Epithelial cell of esophagus (primary cell): ENCODE measurements at regions not wholly inside any gene's neighbourhood (a gene's known extent, or its start where the extent isn't known, plus 50 kb on each side); places are given as distances from the start of the nearest gene placed in this dataset.

Experiments
- DNase-seq: peaks from one replicate; pipeline ENCODE4 v3.0.0; 2010; ENCODE audit warnings: low read depth
- H3K4me3 ChIP-seq: 2 replicates; pipeline ENCODE4 v1.5.1; 2011; ENCODE audit warnings: mild to moderate bottlenecking, low read length, control low read depth
- CTCF ChIP-seq: IDR thresholded peaks from 2 replicates; pipeline ENCODE4 v1.5.1; 2011; ENCODE audit warnings: low read depth, mild to moderate bottlenecking, low read length, control low read depth, inconsistent platforms; ENCODE audit not compliant: insufficient read depth; ENCODE audit errors: missing control alignments

GRCh38 chr10:81280497-81281479, 594.2 kb upstream of the NRG3 start:
- no peak overlapping the region for H3K4me3 ChIP-seq
- DNase-seq: no peak
- no peak for TF ChIP-seq CTCF

- H3K4me3 ChIP-seq: no peak overlapping the region
- no peak for TF ChIP-seq CTCF
- DNase-seq: no peak
Observed at GRCh38 chr10:81288544-81288943, 586.5 kb upstream of the NRG3 start.

GRCh38 chr10:81297292-81297691, 577.7 kb upstream of the NRG3 start:
- no peak for DNase-seq
- H3K4me3 ChIP-seq: no peak overlapping the region
- TF ChIP-seq CTCF: no peak

GRCh38 chr10:81303656-81304055, 571.3 kb upstream of the NRG3 start:
- DNase-seq: no peak
- no peak for TF ChIP-seq CTCF
- no peak overlapping the region for H3K4me3 ChIP-seq

GRCh38 chr10:81306971-81307782, 567.8 kb upstream of the NRG3 start:
- no peak overlapping the region for H3K4me3 ChIP-seq
- no peak for TF ChIP-seq CTCF
- no peak for DNase-seq

- no peak for DNase-seq
- no peak for TF ChIP-seq CTCF
- H3K4me3 ChIP-seq: no peak overlapping the region
Observed at GRCh38 chr10:81309041-81309552, 565.9 kb upstream of the NRG3 start.
